ENCODE measurements at regions not wholly inside any gene's neighbourhood (a gene's known extent, or its start where the extent isn't known, plus 50 kb on each side); places are given as distances from the start of the nearest gene placed in this dataset.

GRCh38 chr1:198003468-198003867, 86.3 kb downstream of the LHX9 start:
- TF ChIP-seq CTCF (conservative IDR thresholded peaks at IDR 0.05; ENCODE audit: low read depth, low read length): no peak
- TF ChIP-seq EZH2 (IDR thresholded peaks at IDR 0.05; ENCODE audit: borderline replicate concordance, low read depth, low read length, poor library complexity, severe bottlenecking): no peak
